WTC11 (cell line): ENCODE measurements at regions not wholly inside any gene's neighbourhood (a gene's known extent, or its start where the extent isn't known, plus 50 kb on each side); places are given as distances from the start of the nearest gene placed in this dataset.

Experiments
- CREB1 ChIP-seq: sonication (generic); formaldehyde crosslinking; IDR thresholded peaks from 2 replicates; pipeline ENCODE4 v1.8.0; 2023; ENCODE audit warnings: mild to moderate bottlenecking, missing genetic modification reagents
- ETV6 ChIP-seq: sonication (generic); formaldehyde crosslinking; IDR thresholded peaks from 2 replicates; pipeline ENCODE4 v1.8.1; 2022; ENCODE audit warnings: mild to moderate bottlenecking, missing genetic modification reagents
- GABPB1 ChIP-seq: sonication (generic); formaldehyde crosslinking; IDR thresholded peaks from 2 replicates; pipeline ENCODE4 v1.8.1; 2023; ENCODE audit warnings: mild to moderate bottlenecking, missing genetic modification reagents
- HMGA2 ChIP-seq: fragments of 250-450 bp; sonication (Bioruptor Pico); IDR thresholded peaks from 2 replicates; pipeline ENCODE4 v1.4.0; 2021; ENCODE audit warnings: mild to moderate bottlenecking, moderate library complexity
- IRF2 ChIP-seq: sonication (generic); formaldehyde crosslinking; IDR thresholded peaks from 2 replicates; pipeline ENCODE4 v1.8.0; 2022; ENCODE audit warnings: low read depth, missing genetic modification reagents, borderline replicate concordance
- KAT7 ChIP-seq: sonication (generic); formaldehyde crosslinking; IDR thresholded peaks from 2 replicates; pipeline ENCODE4 v1.8.1; 2023; ENCODE audit warnings: missing genetic modification reagents, mild to moderate bottlenecking, borderline replicate concordance
- MYBL2 ChIP-seq: sonication (generic); formaldehyde crosslinking; IDR thresholded peaks from 2 replicates; pipeline ENCODE4 v1.8.1; 2023; ENCODE audit warnings: mild to moderate bottlenecking, moderate library complexity, missing genetic modification reagents
- NFATC4 ChIP-seq: fragments of 250-450 bp; sonication (Bioruptor Pico); IDR thresholded peaks from 2 replicates; pipeline ENCODE4 v1.9.0; 2021; ENCODE audit warnings: mild to moderate bottlenecking
- NFE2L1 ChIP-seq: sonication (generic); formaldehyde crosslinking; IDR thresholded peaks from 2 replicates; pipeline ENCODE4 v1.8.1; 2023; ENCODE audit warnings: missing genetic modification reagents
- NR3C1 ChIP-seq: sonication (generic); formaldehyde crosslinking; conservative IDR thresholded peaks from 2 replicates; pipeline ENCODE4 v1.8.1; 2023; ENCODE audit warnings: low read depth, mild to moderate bottlenecking, missing genetic modification reagents
- OVOL2 ChIP-seq: fragments of 250-450 bp; sonication (Bioruptor Pico); IDR thresholded peaks from 2 replicates; pipeline ENCODE4 v1.9.0; 2021; ENCODE audit warnings: mild to moderate bottlenecking, borderline replicate concordance
- PRRX2 ChIP-seq: fragments of 250-450 bp; sonication (Bioruptor Pico); IDR thresholded peaks from 2 replicates; pipeline ENCODE4 v1.8.0; 2021; ENCODE audit warnings: mild to moderate bottlenecking
- SMAD3 ChIP-seq: sonication (generic); formaldehyde crosslinking; IDR thresholded peaks from 2 replicates; pipeline ENCODE4 v1.8.0; 2022; ENCODE audit warnings: missing genetic modification reagents, mild to moderate bottlenecking, borderline replicate concordance
- TEAD4 ChIP-seq: sonication (generic); formaldehyde crosslinking; IDR thresholded peaks from 2 replicates; pipeline ENCODE4 v1.8.0; 2022; ENCODE audit warnings: mild to moderate bottlenecking, missing genetic modification reagents
- ZNF121 ChIP-seq: sonication (generic); formaldehyde crosslinking; IDR thresholded peaks from 2 replicates; pipeline ENCODE4 v1.8.0; 2023; ENCODE audit warnings: missing genetic modification reagents
- ZNF138 ChIP-seq: sonication (generic); formaldehyde crosslinking; conservative IDR thresholded peaks from 2 replicates; pipeline ENCODE4 v1.8.1; 2022; ENCODE audit warnings: mild to moderate bottlenecking, moderate library complexity, missing genetic modification reagents
- ZNF219 ChIP-seq: sonication (generic); formaldehyde crosslinking; IDR thresholded peaks from 2 replicates; pipeline ENCODE4 v1.8.0; 2023; ENCODE audit warnings: missing genetic modification reagents, mild to moderate bottlenecking, borderline replicate concordance
- ZNF396 ChIP-seq: fragments of 250-450 bp; sonication (Bioruptor Pico); IDR thresholded peaks from 2 replicates; pipeline ENCODE4 v1.8.0; 2021; ENCODE audit warnings: mild to moderate bottlenecking, moderate library complexity, borderline replicate concordance
- TF ChIP-seq, protein P1 (sequence below): sonication (generic); formaldehyde crosslinking; IDR thresholded peaks from 2 replicates; pipeline ENCODE4 v1.8.0; 2023; ENCODE audit warnings: mild to moderate bottlenecking, missing genetic modification reagents
- TF ChIP-seq, protein P2 (sequence below): fragments of 250-450 bp; sonication (Bioruptor Pico); conservative IDR thresholded peaks from 2 replicates; pipeline ENCODE4 v1.9.0; 2021; ENCODE audit warnings: mild to moderate bottlenecking
- TF ChIP-seq, protein P3 (sequence below): sonication (generic); formaldehyde crosslinking; IDR thresholded peaks from 2 replicates; pipeline ENCODE4 v1.8.1; 2023; ENCODE audit warnings: mild to moderate bottlenecking, missing genetic modification reagents, moderate library complexity
- TF ChIP-seq, protein P4 (sequence below): sonication (generic); formaldehyde crosslinking; conservative IDR thresholded peaks from 2 replicates; pipeline ENCODE4 v1.8.1; 2023; ENCODE audit warnings: mild to moderate bottlenecking, low read depth, missing genetic modification reagents, moderate library complexity
- TF ChIP-seq, protein P5 (sequence below): sonication (generic); formaldehyde crosslinking; IDR thresholded peaks from 2 replicates; pipeline ENCODE4 v1.8.0; 2022; ENCODE audit warnings: mild to moderate bottlenecking, missing genetic modification reagents
- TF ChIP-seq, protein P6 (sequence below): sonication (generic); formaldehyde crosslinking; IDR thresholded peaks from 2 replicates; pipeline ENCODE4 v1.8.0; 2023; ENCODE audit warnings: missing genetic modification reagents
- TF ChIP-seq, protein P7 (sequence below): sonication (generic); formaldehyde crosslinking; IDR thresholded peaks from 2 replicates; pipeline ENCODE4 v1.8.0; 2022; ENCODE audit warnings: mild to moderate bottlenecking, missing genetic modification reagents

DNA sequence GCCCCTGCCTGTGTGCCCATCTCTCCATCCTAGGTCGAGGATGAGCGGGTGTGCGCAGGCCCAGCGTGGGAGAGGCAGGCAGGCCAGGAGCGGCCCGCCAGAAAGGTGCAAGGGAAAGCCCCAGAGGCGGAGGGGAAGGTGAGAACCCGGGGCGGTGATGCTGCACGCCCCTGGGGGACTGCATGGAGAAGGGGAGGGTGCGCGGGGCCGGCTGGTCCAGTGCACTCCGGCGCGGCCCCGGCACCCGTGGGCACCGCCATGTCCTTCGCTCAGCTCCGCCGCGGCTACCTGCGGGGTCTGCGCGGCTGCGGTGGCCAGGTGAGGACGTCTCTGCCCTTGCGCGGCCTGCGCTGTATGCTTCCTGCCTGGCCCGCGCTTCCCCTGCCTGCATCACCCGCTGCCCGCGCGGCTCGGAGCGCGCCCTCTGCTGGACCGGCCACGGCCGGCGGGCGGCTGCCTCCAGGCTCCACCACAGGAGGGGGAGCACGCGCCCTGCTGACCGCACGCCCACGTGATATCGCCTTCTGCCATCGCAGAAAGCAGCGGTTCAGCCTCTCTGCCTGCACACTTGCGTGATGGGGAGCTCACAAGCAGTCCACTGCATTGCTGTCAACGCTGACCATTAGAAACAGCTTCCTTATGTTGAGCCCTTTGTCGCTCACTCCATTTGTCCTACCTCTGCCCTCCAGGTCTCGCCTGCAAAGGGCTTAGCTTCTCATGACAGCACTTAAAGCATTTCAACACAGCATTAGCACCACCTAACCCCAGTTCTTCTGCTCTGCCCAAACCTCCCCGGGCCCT, 73.9 kb downstream of the CXCL12 start (continued):
- TF ChIP-seq, protein P1, sequence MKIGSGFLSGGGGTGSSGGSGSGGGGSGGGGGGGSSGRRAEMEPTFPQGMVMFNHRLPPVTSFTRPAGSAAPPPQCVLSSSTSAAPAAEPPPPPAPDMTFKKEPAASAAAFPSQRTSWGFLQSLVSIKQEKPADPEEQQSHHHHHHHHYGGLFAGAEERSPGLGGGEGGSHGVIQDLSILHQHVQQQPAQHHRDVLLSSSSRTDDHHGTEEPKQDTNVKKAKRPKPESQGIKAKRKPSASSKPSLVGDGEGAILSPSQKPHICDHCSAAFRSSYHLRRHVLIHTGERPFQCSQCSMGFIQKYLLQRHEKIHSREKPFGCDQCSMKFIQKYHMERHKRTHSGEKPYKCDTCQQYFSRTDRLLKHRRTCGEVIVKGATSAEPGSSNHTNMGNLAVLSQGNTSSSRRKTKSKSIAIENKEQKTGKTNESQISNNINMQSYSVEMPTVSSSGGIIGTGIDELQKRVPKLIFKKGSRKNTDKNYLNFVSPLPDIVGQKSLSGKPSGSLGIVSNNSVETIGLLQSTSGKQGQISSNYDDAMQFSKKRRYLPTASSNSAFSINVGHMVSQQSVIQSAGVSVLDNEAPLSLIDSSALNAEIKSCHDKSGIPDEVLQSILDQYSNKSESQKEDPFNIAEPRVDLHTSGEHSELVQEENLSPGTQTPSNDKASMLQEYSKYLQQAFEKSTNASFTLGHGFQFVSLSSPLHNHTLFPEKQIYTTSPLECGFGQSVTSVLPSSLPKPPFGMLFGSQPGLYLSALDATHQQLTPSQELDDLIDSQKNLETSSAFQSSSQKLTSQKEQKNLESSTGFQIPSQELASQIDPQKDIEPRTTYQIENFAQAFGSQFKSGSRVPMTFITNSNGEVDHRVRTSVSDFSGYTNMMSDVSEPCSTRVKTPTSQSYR (CRISPR knock-in tag), result no peak
- TF ChIP-seq ZNF138 (CRISPR knock-in tag), result peak; percentile 87; the same call in 1 of the 2 replicates
- TF ChIP-seq, protein P2, sequence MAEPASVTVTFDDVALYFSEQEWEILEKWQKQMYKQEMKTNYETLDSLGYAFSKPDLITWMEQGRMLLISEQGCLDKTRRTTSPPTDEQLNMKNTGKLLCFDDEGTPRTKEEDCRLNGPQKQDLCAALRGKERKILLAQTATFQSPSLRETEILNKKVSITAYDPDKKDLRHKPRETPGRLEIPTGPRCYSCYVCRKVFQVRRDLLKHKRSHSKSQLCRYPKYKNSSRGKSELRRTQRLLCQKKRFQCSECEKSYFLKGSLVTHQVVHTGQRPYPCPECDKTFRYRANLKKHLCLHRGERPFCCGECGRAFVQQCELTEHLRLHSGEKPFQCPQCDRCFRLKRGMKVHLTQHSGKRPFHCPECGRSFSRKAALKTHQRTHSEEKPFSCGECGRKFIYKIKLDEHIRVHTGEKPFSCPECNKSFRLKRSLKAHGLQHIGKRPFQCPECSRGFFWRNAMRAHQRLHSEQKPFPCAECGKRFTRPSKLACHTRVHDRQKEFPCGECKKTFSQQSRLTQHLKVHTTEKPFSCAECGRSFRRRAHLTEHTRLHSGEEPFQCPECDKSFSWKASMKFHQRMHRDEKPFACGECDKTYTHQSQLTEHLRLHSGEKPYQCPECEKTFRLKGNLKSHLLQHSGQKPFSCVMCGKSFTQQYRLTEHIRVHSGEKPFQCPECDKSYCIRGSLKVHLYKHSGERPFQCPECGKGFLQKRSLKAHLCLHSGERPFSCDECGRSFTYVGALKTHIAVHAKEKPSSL, result no peak
- TF ChIP-seq GABPB1, result no peak
- no peak for TF ChIP-seq CREB1 (CRISPR knock-in tag)
- TF ChIP-seq NFATC4, result no peak
- peak; percentile 93 for TF ChIP-seq KAT7
- TF ChIP-seq, protein P3, sequence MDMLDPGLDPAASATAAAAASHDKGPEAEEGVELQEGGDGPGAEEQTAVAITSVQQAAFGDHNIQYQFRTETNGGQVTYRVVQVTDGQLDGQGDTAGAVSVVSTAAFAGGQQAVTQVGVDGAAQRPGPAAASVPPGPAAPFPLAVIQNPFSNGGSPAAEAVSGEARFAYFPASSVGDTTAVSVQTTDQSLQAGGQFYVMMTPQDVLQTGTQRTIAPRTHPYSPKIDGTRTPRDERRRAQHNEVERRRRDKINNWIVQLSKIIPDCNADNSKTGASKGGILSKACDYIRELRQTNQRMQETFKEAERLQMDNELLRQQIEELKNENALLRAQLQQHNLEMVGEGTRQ (CRISPR knock-in tag), result peak; percentile 96
- peak; percentile 92 for TF ChIP-seq MYBL2 (CRISPR knock-in tag)
- TF ChIP-seq ZNF396 (CRISPR knock-in tag), result 0 out of 2 replicates have a peak, but pooled peaks have one; percentile 21
- peak; percentile 96 for TF ChIP-seq ETV6 (CRISPR knock-in tag)
- peak; percentile 31; the same call in 1 of the 2 replicates for TF ChIP-seq TEAD4 (CRISPR knock-in tag)
- no peak for TF ChIP-seq SMAD3 (CRISPR knock-in tag)
- TF ChIP-seq NR3C1 (CRISPR knock-in tag), result 0 out of 2 replicates have a peak, but pooled peaks have one; percentile 28
- TF ChIP-seq PRRX2 (CRISPR knock-in tag), result peak; percentile 82; the same call in 1 of the 2 replicates
- TF ChIP-seq OVOL2 (CRISPR knock-in tag), result no peak
- 0 out of 2 replicates have a peak, but pooled peaks have one; percentile 35 for TF ChIP-seq NFE2L1 (CRISPR knock-in tag)
- peak; percentile 92 for TF ChIP-seq ZNF121 (CRISPR knock-in tag)
- TF ChIP-seq, protein P4, sequence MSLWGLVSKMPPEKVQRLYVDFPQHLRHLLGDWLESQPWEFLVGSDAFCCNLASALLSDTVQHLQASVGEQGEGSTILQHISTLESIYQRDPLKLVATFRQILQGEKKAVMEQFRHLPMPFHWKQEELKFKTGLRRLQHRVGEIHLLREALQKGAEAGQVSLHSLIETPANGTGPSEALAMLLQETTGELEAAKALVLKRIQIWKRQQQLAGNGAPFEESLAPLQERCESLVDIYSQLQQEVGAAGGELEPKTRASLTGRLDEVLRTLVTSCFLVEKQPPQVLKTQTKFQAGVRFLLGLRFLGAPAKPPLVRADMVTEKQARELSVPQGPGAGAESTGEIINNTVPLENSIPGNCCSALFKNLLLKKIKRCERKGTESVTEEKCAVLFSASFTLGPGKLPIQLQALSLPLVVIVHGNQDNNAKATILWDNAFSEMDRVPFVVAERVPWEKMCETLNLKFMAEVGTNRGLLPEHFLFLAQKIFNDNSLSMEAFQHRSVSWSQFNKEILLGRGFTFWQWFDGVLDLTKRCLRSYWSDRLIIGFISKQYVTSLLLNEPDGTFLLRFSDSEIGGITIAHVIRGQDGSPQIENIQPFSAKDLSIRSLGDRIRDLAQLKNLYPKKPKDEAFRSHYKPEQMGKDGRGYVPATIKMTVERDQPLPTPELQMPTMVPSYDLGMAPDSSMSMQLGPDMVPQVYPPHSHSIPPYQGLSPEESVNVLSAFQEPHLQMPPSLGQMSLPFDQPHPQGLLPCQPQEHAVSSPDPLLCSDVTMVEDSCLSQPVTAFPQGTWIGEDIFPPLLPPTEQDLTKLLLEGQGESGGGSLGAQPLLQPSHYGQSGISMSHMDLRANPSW, result no peak
- TF ChIP-seq HMGA2 (CRISPR knock-in tag), result no peak
- TF ChIP-seq, protein P5, sequence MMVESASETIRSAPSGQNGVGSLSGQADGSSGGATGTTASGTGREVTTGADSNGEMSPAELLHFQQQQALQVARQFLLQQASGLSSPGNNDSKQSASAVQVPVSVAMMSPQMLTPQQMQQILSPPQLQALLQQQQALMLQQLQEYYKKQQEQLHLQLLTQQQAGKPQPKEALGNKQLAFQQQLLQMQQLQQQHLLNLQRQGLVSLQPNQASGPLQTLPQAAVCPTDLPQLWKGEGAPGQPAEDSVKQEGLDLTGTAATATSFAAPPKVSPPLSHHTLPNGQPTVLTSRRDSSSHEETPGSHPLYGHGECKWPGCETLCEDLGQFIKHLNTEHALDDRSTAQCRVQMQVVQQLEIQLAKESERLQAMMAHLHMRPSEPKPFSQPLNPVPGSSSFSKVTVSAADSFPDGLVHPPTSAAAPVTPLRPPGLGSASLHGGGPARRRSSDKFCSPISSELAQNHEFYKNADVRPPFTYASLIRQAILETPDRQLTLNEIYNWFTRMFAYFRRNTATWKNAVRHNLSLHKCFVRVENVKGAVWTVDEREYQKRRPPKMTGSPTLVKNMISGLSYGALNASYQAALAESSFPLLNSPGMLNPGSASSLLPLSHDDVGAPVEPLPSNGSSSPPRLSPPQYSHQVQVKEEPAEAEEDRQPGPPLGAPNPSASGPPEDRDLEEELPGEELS (CRISPR knock-in tag), result peak; percentile 92
- TF ChIP-seq, protein P6, sequence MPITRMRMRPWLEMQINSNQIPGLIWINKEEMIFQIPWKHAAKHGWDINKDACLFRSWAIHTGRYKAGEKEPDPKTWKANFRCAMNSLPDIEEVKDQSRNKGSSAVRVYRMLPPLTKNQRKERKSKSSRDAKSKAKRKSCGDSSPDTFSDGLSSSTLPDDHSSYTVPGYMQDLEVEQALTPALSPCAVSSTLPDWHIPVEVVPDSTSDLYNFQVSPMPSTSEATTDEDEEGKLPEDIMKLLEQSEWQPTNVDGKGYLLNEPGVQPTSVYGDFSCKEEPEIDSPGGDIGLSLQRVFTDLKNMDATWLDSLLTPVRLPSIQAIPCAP, result peak; percentile 87; the same call in 1 of the 2 replicates
- TF ChIP-seq IRF2 (CRISPR knock-in tag), result no peak
- peak; percentile 69; the same call in 1 of the 2 replicates for TF ChIP-seq ZNF219 (CRISPR knock-in tag)
- TF ChIP-seq, protein P7, sequence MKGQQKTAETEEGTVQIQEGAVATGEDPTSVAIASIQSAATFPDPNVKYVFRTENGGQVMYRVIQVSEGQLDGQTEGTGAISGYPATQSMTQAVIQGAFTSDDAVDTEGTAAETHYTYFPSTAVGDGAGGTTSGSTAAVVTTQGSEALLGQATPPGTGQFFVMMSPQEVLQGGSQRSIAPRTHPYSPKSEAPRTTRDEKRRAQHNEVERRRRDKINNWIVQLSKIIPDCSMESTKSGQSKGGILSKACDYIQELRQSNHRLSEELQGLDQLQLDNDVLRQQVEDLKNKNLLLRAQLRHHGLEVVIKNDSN (CRISPR knock-in tag), result peak; percentile 97
